GDM1 (cell line): ENCODE measurements at regions not wholly inside any gene's neighbourhood (a gene's known extent, or its start where the extent isn't known, plus 50 kb on each side); places are given as distances from the start of the nearest gene placed in this dataset.

ENCODE experiments used
- DNase-seq: peaks from one replicate; lab custom pipeline; 2025; lab: John Stamatoyannopoulos, UW

DNA sequence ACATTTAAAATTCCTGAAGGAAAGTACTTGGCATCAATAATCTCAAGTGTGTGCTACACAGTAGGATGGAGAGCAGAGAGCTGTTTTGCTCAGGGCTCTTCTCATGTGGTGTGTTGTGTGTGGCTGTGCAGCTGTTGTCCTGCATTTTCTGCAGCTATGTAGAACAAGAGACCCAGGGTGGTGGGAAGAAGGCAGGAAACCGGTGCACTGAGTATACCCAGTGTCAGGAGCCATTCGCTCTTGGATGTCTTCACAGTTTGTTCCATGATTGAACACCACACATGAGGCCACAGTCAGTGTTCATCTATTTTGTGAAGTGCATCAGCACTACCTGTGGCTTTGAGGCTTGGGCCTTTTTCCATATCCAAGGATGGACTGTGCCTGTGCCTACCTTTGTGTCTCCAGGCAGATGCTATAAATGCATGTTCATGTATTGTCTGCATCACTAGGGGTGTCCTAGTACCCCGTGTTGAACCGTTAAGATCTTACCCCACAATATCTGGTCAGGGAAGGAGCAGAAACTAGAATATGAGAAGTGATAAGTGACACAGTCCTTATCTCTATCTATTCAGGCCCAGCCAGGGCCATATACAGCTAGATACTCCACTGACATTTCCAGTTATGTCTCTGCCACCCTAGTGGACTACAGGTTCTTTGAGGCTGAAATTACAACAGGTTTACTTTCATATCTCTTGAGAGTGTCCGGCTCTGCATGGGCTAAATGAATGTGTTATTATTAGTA is 194.3 kb downstream of the NR2F2 start:
- no peak for DNase-seq

DNA sequence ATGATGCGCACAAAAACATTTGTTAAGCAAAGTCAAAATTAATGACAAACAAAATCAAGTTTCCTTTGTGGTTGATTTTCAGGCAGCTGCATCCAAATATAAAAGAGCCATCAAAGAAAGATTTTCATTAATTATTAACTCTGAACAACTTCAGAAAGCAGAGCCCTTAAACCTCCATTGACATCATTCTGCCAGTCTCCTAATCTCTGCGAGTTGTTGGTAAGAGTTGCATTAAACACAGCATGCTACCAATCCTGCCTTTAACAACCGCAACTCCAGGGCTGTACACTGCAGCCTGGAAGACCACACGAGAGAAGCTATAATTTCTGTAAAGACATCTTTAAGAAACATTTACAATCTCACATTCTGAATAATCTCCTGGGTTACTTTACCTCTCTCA is 204.6 kb downstream of the NR2F2 start:
- no peak for DNase-seq

- DNase-seq = no peak
These were observed 208.0 kb downstream of the NR2F2 start for GRCh38 chr15:96538491-96538890.

DNA sequence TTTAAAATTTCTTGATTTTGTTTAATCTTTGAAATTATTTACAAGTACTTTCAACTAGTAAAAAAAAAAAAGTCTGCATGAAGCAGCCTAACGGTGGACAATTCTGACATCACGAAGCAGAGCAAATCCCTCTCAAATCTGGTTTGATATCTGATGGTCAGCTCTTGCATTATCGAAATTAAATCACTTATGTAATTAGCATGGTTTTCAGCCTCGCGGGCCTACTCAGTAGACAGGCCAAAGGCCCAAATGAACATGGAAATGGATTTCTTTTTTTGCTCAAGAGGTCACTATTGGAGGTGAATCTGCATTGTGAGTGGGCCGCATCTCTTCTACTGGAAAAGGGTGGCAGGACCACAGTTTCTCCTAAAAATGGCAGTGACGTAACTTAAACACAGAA is 209.8 kb downstream of the NR2F2 start:
- DNase-seq = no peak

- DNase-seq = no peak
These were observed 211.8 kb downstream of the NR2F2 start for GRCh38 chr15:96542130-96542770.

DNA sequence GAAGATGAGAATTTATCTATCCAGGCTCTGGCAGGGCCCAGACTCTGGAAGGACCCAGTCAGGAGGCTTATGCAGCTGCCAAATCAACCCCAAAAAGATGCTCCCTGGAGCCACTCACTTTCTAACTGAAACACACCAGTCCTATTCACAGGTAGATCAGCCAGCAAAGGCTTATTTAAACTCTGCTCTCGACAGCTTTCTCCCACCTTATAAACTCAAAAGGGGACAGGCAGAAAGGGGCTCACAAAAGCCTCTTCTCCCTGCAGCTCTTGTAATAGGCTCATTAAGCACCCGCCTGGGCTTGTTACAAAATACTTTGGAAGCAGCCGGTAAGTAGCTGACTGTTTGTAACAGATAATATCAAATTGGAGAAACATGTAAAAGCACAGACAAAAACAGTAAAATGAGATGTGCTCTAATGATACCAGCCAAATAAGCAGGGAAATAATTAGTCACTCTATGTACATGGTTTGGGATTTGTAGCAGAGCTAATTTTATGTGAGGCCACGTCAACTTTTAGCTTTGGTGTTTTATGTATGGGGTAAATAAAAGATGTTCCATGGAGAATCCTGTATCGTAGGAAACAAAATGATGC is 213.8 kb downstream of the NR2F2 start:
- no peak for DNase-seq

DNA sequence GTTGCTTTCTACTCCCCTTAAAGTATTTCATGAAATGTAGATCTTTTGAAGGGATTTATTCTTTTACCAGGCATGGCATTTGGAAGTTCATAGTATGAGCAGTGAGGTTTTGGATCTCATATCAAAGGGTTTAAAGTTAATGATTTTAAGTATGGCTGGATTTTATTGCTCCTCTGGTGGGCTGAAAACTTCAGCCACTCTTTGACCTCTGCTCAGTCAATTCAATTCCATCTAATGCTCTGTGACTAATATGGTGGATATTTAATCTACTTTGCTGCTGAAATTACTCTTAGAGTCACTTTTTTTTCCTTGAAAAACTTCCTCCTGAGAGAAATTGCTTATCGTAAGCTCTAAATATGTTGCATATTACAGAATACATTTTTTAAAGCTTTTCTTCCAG is 218.6 kb downstream of the NR2F2 start:
- DNase-seq = no peak

DNA sequence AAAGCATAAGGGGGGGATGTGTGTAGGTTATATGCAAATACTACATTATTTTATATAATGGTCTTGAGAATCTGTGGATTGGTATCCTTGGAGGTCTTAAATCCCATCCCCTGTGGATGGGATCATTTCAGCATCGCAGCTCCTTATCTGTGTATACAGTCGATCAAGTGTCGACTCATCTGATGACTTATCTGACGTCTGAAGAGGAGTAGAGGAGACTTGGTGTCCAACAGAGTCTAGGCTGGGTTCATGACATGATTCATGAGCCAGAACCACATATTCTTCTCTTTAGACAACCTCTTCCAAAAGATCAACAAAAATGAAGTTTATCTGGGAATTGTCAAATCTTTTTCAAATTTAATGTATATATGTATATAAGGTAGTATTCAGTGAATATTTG is 220.7 kb downstream of the NR2F2 start:
- no peak for DNase-seq

DNA sequence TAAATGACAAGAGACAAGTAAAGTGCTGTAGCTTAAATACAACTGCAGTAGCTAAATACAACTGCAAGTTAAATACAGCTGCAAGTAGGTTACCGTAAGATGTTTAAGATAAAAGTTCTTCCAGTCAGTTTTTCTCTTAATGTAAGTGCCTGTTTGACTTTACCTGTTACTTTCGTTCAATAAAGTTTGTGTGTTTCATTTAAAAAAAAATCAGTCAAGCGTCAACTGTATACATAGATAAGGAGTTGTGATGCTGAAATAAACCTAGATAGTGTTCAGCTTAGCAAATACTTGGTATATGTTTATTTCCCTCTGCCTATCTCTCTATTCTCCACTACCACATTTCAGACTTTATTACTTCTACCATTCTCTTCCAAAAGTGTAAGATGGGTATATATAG is 221.2 kb downstream of the NR2F2 start:
- DNase-seq = no peak

DNA sequence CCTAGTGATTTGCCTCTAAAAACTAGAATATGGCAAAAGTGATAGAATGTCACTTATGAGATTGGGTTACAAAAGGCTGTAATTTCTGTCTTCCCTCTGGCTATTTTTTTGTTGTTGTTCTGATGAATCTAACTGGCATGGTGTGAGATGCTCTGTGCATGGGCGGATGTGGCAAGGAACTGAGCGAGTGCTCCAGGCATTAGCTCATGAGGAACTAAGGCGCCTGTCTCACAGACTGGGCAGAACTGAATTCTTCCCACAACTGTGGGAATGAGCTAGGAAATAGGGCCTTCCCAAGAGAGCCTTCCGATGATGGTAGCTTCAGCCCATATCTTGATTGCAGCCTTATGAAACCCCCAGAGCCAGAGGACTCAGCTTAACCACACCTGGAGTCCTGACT is 222.5 kb downstream of the NR2F2 start:
- no peak for DNase-seq

DNA sequence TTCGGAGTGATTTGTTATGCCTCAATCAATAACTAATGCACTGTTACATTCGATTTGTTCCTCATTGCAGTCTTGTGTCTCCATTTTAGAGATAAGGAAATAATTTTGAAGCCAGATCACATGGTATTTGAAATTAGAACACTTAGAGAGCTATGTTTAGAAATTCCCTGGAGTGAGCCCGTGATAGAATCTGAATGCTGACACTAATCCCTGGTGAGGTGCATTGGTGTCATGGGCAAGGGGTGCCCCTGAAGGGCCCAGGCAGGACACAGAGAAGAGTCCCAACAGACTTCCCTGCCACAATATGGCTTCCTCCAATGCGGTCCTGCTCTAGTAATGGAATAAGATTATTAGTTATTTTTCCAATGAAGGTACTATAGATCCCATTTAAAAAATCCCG is 223.0 kb downstream of the NR2F2 start:
- no peak for DNase-seq

DNA sequence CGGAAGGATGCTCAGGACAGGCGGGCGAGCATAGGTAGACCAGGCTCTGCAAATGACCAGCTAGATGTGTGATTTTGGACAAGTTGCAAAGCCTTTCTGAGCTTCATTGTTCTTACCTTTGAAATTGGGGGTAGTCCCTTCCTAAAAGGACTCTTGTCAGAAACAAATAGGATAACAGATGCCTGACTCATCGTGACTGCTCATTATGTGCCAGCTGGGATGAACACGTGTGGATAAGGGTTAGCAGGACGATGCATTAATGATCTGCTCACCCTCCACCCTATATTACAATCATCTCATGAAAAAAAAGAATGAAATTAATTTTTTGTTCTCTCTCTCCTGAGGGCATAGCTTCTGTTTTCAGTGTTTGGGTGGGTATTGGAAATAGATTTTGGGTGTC is 223.4 kb downstream of the NR2F2 start:
- no peak for DNase-seq

DNA sequence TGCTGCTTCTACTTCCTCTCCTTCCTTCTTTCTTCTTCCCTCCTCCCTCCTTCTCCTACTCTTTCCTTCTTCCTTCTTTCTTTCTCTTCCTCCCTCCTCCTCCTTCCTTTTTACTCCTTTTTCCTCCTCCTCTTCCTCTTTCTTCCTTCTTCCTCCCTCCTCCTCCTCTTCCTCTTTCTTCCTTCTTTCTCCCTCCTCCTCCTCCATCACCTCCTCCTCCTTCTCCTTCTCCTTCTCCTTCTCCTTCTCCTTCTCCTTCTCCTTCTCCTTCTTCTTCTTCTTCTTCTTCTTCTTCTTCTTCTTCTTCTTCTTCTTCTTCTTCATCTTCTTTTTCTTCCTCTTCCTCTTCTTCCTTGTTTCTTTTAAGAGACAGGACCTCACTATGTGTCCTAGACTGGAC is 224.0 kb downstream of the NR2F2 start:
- no peak for DNase-seq

GRCh38 chr15:96559087-96559486 is 228.6 kb downstream of the NR2F2 start:
- DNase-seq = no peak

DNA sequence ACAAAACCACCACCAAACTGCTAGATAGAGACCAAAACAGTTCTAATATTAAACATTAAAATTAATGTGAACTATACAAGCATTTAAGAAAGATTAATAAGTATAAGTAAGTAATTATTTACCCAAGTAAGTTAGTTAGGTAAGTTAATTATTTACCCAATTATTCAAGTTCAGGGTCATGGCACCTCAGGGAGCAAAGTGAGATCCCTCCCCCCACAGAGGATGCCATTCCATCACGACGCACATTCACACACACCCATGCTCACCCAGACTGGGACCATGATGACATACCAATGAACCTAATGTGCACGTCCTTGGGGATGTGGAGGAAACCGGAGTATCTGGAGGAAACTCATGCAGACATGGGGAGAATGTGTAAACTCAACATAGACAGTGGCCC is 229.1 kb downstream of the NR2F2 start:
- DNase-seq = no peak

- DNase-seq = no peak
These were observed 229.9 kb downstream of the NR2F2 start for GRCh38 chr15:96560246-96560895.

GRCh38 chr15:96561593-96561992 is 231.1 kb downstream of the NR2F2 start:
- no peak for DNase-seq

- no peak for DNase-seq
These were observed 234.0 kb downstream of the NR2F2 start for GRCh38 chr15:96564546-96564945.

DNA sequence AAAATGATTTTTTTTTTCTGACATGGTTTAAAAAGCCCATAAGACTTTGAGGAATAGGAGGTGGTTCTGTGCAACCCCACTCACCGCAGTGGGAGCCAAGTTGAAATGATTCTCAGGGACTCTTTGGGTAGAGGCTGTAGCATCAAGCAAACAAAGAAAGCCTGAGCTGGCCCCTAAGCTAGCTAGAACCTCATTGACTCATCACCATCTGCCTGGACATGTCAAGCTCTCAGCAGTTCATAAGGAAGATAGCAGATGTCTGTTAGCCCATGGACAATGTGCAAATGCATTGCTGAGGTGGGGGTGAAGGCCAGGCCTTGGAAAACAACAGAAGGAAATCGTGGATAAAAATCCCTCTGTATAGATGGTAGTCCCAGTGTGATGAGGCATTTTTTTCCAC is 234.8 kb downstream of the NR2F2 start:
- no peak for DNase-seq

GRCh38 chr15:96574782-96575181 is 244.3 kb downstream of the NR2F2 start:
- DNase-seq = no peak

- DNase-seq = no peak
These were observed 246.1 kb downstream of the NR2F2 start for GRCh38 chr15:96576596-96576995.

- DNase-seq = no peak
These were observed 247.9 kb downstream of the NR2F2 start for GRCh38 chr15:96578393-96578792.

GRCh38 chr15:96581371-96581770 is 250.9 kb downstream of the NR2F2 start:
- DNase-seq = no peak
